GM13976 (cell line): ENCODE measurements at regions not wholly inside any gene's neighbourhood (a gene's known extent, or its start where the extent isn't known, plus 50 kb on each side); places are given as distances from the start of the nearest gene placed in this dataset.

Experiments
- DNase-seq: peaks from one replicate; pipeline ENCODE4 v3.0.0; 2012; ENCODE audit warnings: low spot score
- in situ Hi-C: fragments of 300-500 bp; cut with MboI; formaldehyde crosslinking; loops from one replicate; pipeline ENCODE4 v1.12.0; 2022; ENCODE audit warnings: low sequenced_read_pairs, mixed read lengths, inconsistent platforms; ENCODE audit not compliant: unreplicated experiment
- TF ChIP-seq, protein P1 (sequence below): IDR thresholded peaks from 2 replicates; pipeline ENCODE4 v1.5.1; 2012; ENCODE audit warnings: borderline replicate concordance, mild to moderate bottlenecking; ENCODE audit not compliant: insufficient read depth; ENCODE audit errors: extremely low read depth, missing control alignments, control extremely low read depth

GRCh38 chr12:43100231-43100630 is 451.8 kb downstream of the ADAMTS20 start:
- TF ChIP-seq, protein P1, sequence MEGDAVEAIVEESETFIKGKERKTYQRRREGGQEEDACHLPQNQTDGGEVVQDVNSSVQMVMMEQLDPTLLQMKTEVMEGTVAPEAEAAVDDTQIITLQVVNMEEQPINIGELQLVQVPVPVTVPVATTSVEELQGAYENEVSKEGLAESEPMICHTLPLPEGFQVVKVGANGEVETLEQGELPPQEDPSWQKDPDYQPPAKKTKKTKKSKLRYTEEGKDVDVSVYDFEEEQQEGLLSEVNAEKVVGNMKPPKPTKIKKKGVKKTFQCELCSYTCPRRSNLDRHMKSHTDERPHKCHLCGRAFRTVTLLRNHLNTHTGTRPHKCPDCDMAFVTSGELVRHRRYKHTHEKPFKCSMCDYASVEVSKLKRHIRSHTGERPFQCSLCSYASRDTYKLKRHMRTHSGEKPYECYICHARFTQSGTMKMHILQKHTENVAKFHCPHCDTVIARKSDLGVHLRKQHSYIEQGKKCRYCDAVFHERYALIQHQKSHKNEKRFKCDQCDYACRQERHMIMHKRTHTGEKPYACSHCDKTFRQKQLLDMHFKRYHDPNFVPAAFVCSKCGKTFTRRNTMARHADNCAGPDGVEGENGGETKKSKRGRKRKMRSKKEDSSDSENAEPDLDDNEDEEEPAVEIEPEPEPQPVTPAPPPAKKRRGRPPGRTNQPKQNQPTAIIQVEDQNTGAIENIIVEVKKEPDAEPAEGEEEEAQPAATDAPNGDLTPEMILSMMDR, result no peak
- DNase-seq, result no peak
- in situ Hi-C loops, result no loop called here

DNA sequence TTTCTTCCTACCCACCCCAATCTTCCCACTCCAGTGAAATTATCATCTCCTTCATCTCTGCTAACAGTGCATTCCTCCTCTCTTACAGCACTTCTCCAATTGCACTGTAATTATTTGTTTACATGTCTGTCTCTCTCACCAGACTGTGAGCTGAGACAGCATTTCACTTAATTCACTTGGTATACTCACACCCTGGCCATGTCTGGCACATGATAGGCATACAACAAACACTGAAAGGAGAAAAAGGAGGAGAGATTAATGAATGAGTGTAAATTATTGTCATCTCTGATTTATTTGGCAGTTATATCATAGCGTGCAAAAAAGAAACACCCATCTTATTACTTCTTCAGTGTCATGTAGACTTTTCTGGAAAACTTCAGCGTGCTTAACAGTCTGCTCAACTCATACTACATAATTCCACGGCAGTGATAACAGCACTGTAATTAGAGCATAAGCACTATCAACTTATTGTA is 452.3 kb downstream of the ADAMTS20 start:
- in situ Hi-C loops, result no loop called here
- TF ChIP-seq, protein P1, result no peak
- DNase-seq, result no peak

- in situ Hi-C loops, result no loop called here
- TF ChIP-seq, protein P1, result no peak
- DNase-seq, result no peak
These were observed 453.0 kb downstream of the ADAMTS20 start for GRCh38 chr12:43098766-43099550.

- TF ChIP-seq, protein P1, result no peak
- in situ Hi-C loops, result no loop called here
- DNase-seq, result no peak
These were observed 453.9 kb downstream of the ADAMTS20 start for GRCh38 chr12:43098071-43098470.

- in situ Hi-C loops, result no loop called here
- no peak for DNase-seq
- TF ChIP-seq, protein P1, result no peak
These were observed 454.5 kb downstream of the ADAMTS20 start for GRCh38 chr12:43097471-43097870.

- TF ChIP-seq, protein P1, result no peak
- no peak for DNase-seq
- in situ Hi-C loops, result no loop called here
These were observed 456.2 kb downstream of the ADAMTS20 start for GRCh38 chr12:43095669-43096280.
